Endothelial cell of umbilical vein (primary cell): ENCODE measurements at regions not wholly inside any gene's neighbourhood (a gene's known extent, or its start where the extent isn't known, plus 50 kb on each side); places are given as distances from the start of the nearest gene placed in this dataset.

ENCODE experiments used
- BruUV-seq: library from RNA; stranded (reverse); fragments of 400-500 nt; replicated peaks from 2 replicates; lab custom pipeline; 2021; lab: Mats Ljungman, UMichigan
- CTCF ChIA-PET: fragments of 300-600, 350-600 bp; sonication (Branson Sonifier 250); formaldehyde crosslinking; loops from one replicate; lab custom pipeline; 2021; ENCODE audit warnings: antibody characterized with exemption, inconsistent platforms; lab: Charles Lee
- POLR2A ChIA-PET: fragments of 300-600, 350-600 bp; sonication (Branson Sonifier 250); formaldehyde crosslinking; loops from one replicate; lab custom pipeline; 2021; ENCODE audit warnings: antibody characterized with exemption, inconsistent platforms; lab: Charles Lee
- DNase-seq: peaks from one replicate; pipeline ENCODE4 v3.0.0-alpha.2; 2011; ENCODE audit warnings: low read depth, low spot score
- FAIRE-seq: peaks from 2 replicates; lab custom pipeline; 2011; peaks lifted over from hg19 to GRCh38; lab: Jason Lieb, UNC
- H2AFZ ChIP-seq: 2 replicates; pipeline ENCODE4 v1.6.0; 2012; ENCODE audit warnings: low read depth, low read length, control low read depth, inconsistent platforms
- H3K27ac ChIP-seq: 2 replicates; pipeline ENCODE4 v1.5.1; 2011; ENCODE audit warnings: low read depth, mild to moderate bottlenecking, control low read depth, low read length, moderate library complexity; ENCODE audit not compliant: insufficient read depth
- H3K27me3 ChIP-seq, 2 experiments: 2 replicates each; pipeline versions ENCODE4 v1.6.0 to v1.6.1; 2011; ENCODE audit warnings: low read length in 2 of 2, mixed read lengths in 1 of 2; ENCODE audit not compliant: control insufficient read depth in 2 of 2, insufficient read depth in 2 of 2
- H3K36me3 ChIP-seq, 2 experiments: 2 replicates in 1 of 2; 3 replicates in 1 of 2; pipeline ENCODE4 v1.5.1; 2011; ENCODE audit warnings: low read length in 2 of 2, mild to moderate bottlenecking in 1 of 2, moderate library complexity in 1 of 2; ENCODE audit not compliant: control insufficient read depth in 2 of 2, insufficient read depth in 2 of 2; ENCODE audit errors: extremely low read depth in 1 of 2
- H3K4me1 ChIP-seq: 3 replicates; pipeline ENCODE4 v1.5.1; 2011; ENCODE audit warnings: mild to moderate bottlenecking, low read length; ENCODE audit not compliant: control insufficient read depth, insufficient read depth; ENCODE audit errors: extremely low read depth
- H3K4me2 ChIP-seq: 2 replicates; pipeline ENCODE4 v1.6.1; 2011; ENCODE audit warnings: low read length, control low read depth, mixed read lengths; ENCODE audit not compliant: insufficient read depth
- H3K4me3 ChIP-seq, 3 experiments: fragments of 200-600 bp in 1 of 3; sonication (generic), shearing (Covaris generic) in 1 of 3; replicated peaks in 1 of 3; 2 replicates each; pipeline ENCODE4 v1.5.1; 2011 to 2016; ENCODE audit warnings: control low read depth in 3 of 3, low read length in 3 of 3, mild to moderate bottlenecking in 2 of 3, inconsistent platforms in 1 of 3, low read depth in 1 of 3, moderate library complexity in 1 of 3; ENCODE audit not compliant: insufficient read depth in 1 of 3
- H3K79me2 ChIP-seq: 2 replicates; pipeline ENCODE4 v1.6.0; 2012; ENCODE audit warnings: low read length, inconsistent platforms; ENCODE audit not compliant: control insufficient read depth, insufficient read depth
- H3K9ac ChIP-seq: replicated peaks from 2 replicates; pipeline ENCODE3; 2011; ENCODE audit warnings: low read length, control low read depth; ENCODE audit not compliant: insufficient read depth; ENCODE audit errors: extremely low read depth
- H3K9me1 ChIP-seq: replicated peaks from 3 replicates; pipeline ENCODE4 v1.6.0; 2011; ENCODE audit warnings: mild to moderate bottlenecking, low read length; ENCODE audit not compliant: control insufficient read depth, insufficient read depth; ENCODE audit errors: extremely low read depth
- H3K9me3 ChIP-seq: replicated peaks from 2 replicates; pipeline ENCODE4 v1.5.1; 2012; ENCODE audit warnings: low read length, inconsistent platforms; ENCODE audit not compliant: control insufficient read depth, insufficient read depth
- H4K20me1 ChIP-seq: replicated peaks from 2 replicates; pipeline ENCODE3; 2011; ENCODE audit warnings: mild to moderate bottlenecking, low read length; ENCODE audit not compliant: control insufficient read depth, insufficient read depth; ENCODE audit errors: extremely low read depth
- CTCF ChIP-seq, 2 donors: IDR thresholded peaks; 1 replicate in 1 of 2; 2 replicates in 1 of 2; pipeline ENCODE4 v1.5.1; 2011; ENCODE audit warnings: low read length in 2 of 2, mild to moderate bottlenecking in 2 of 2, moderate library complexity in 2 of 2, control low read depth in 1 of 2, inconsistent platforms in 1 of 2, low read depth in 1 of 2; ENCODE audit not compliant: insufficient read depth in 1 of 2; ENCODE audit errors: extremely low read depth in 1 of 2
- EZH2 ChIP-seq: IDR thresholded peaks from 2 replicates; pipeline ENCODE4 v1.6.1; 2012; ENCODE audit warnings: borderline replicate concordance, low read depth, mild to moderate bottlenecking, moderate library complexity, low read length, inconsistent platforms; ENCODE audit not compliant: severe bottlenecking
- FOS ChIP-seq: IDR thresholded peaks from 2 replicates; pipeline ENCODE4 v1.6.1; 2011; ENCODE audit warnings: mild to moderate bottlenecking, low read length, moderate library complexity, borderline replicate concordance; ENCODE audit not compliant: insufficient read depth
- GATA2 ChIP-seq: IDR thresholded peaks from 2 replicates; pipeline ENCODE4 v1.7.0; 2011; ENCODE audit warnings: low read depth, mild to moderate bottlenecking, moderate library complexity, mixed read lengths, low read length; ENCODE audit not compliant: insufficient read length, insufficient read depth
- JUN ChIP-seq: IDR thresholded peaks from 2 replicates; pipeline ENCODE4 v1.6.1; 2011; ENCODE audit warnings: borderline replicate concordance, low read depth; ENCODE audit not compliant: insufficient read length, insufficient read depth
- MAX ChIP-seq: IDR thresholded peaks from 2 replicates; pipeline ENCODE4 v1.6.1; 2011; ENCODE audit not compliant: insufficient read depth, insufficient read length
- MYC ChIP-seq: IDR thresholded peaks from one replicate; pipeline ENCODE4 v1.6.1; 2011; ENCODE audit warnings: mild to moderate bottlenecking, low read depth, low read length
- POLR2A ChIP-seq: IDR thresholded peaks from 2 replicates; pipeline ENCODE4 v1.6.1; 2012; ENCODE audit warnings: low read depth, mild to moderate bottlenecking, control low read depth, low read length
- POLR2AphosphoS5 ChIP-seq: IDR thresholded peaks from 2 replicates; pipeline ENCODE4 v1.6.1; 2012; ENCODE audit warnings: low read depth, mild to moderate bottlenecking, control low read depth, low read length, moderate library complexity; ENCODE audit not compliant: insufficient read depth
- dilution Hi-C: fragments of 300-500 bp; cut with MboI; formaldehyde crosslinking; loops from one replicate; pipeline ENCODE4 v1.15.0; 2019; ENCODE audit warnings: low sequenced_read_pairs; ENCODE audit not compliant: extremely low pct_ligation_motif_present
- intact Hi-C: fragments of 100-400 bp; cut with micrococcal nuclease; formaldehyde crosslinking; loops from one replicate; pipeline ENCODE4 v1.10.0; 2022

DNA sequence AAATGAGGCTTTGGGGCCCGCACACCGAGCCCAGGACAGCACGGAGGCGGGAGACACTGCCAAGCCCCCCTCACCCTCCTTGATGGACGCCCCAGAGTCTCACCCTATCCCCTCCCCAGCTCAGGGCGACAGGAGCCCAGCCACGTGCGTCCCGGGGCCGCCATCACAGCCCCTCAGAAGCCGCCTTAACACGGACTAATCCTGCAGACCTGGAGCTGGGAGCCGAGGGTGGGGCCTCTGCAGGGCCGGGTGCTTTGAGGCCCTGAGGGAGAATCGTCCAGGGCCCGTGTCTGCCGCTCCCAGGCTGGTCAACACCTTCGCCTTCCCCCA, 79.7 kb upstream of the FBRSL1 start:
- Histone ChIP-seq H2AFZ (no peak overlapping the region), H3K4me2 (no peak overlapping the region), H3K27ac (no peak overlapping the region), H3K79me2 (no peaks in the 10 kb centered on the region), H3K9me3 (no peaks in the 10 kb centered on the region), H4K20me1 (no peaks in the 10 kb centered on the region), H3K4me1 (no peaks in the 10 kb centered on the region), H3K9me1 (no peaks in the 10 kb centered on the region), H3K9ac (no peak overlapping the region), H3K4me3 (no peak overlapping the region), H3K27me3 (no peaks in the 10 kb centered on the region), H3K36me3 (no peaks in the 10 kb centered on the region)
- FAIRE-seq (no peak), DNase-seq (no peak)
- dilution Hi-C loops: no loop called here
- intact Hi-C loops: no loop called here
- CTCF ChIA-PET: no interaction called here
- POLR2A ChIA-PET: no interaction called here
- BruUV-seq: no TSS peak
- TF ChIP-seq POLR2A: no peak
- TF ChIP-seq GATA2: no peak
- TF ChIP-seq POLR2AphosphoS5: no peak
- TF ChIP-seq MYC: no peak
- TF ChIP-seq EZH2: no peak
- no peak for TF ChIP-seq MAX
- no peak for TF ChIP-seq JUN
- no peak for TF ChIP-seq CTCF (IDR thresholded peaks at IDR 0.05; ENCODE audit: extremely low read depth in 1 of 2, insufficient read depth in 1 of 2, low read depth in 1 of 2, low read length in 2 of 2)
- no peak for TF ChIP-seq FOS
